AG04449 (cell line): ENCODE measurements at regions not wholly inside any gene's neighbourhood (a gene's known extent, or its start where the extent isn't known, plus 50 kb on each side); places are given as distances from the start of the nearest gene placed in this dataset.
A peak's percentile ranks its signal among the peaks of the same experiment; 100 is the strongest.

Experiments
- CTCF ChIA-PET: fragments of 350-600 bp; formaldehyde crosslinking; extraction: SDS; loops from one replicate; lab custom pipeline; 2021; ENCODE audit warnings: antibody characterized with exemption; lab: Yijun Ruan, JAX
- POLR2A ChIA-PET: fragments of 400-600, 350-600 bp; formaldehyde crosslinking; extraction: SDS; loops from one replicate; lab custom pipeline; 2020; ENCODE audit warnings: antibody characterized with exemption, inconsistent platforms; lab: Yijun Ruan, JAX
- DNase-seq: peaks from one replicate; pipeline ENCODE4 v3.0.0-alpha.2; 2010; ENCODE audit warnings: low read depth, low spot score
- H3K4me3 ChIP-seq: 2 replicates; pipeline ENCODE4 v1.5.1; 2011; ENCODE audit warnings: low read depth, mild to moderate bottlenecking, control low read depth, low read length
- TF ChIP-seq, protein P1 (sequence below): IDR thresholded peaks from one replicate; pipeline ENCODE4 v1.5.1; 2011; ENCODE audit warnings: mild to moderate bottlenecking, moderate library complexity, low read length, control low read depth, inconsistent platforms; ENCODE audit not compliant: insufficient read depth; ENCODE audit errors: missing control alignments

DNA sequence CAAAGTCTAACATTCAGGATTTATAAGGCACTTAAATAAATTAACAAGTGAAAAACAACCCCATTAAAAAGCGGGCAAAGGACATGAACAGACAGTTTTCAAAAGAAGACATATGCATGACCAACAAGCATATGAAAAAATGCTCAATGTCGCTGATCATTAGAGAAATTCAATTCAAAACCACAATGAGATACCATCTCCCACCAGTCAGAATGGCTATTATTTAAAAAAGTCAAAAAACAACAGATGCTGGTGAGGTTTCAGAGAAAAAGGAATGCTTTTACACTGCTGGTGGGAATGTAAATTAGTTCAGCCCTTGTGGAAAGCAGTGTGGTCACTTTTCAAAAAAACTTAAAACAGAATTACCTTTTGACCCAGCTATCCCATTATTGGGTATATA is 60.7 kb upstream of the BDKRB2 start:
- DNase-seq, result peak; percentile 24
- ChIA-PET POLR2A (interaction anchor here (0.6 kb wide), 1 partner anchor 116 kb away, joined by 3 read pairs; no protein-coding TSS in a partner anchor), CTCF (no interaction called here)
- H3K4me3 ChIP-seq, result no peak overlapping the region
- TF ChIP-seq, protein P1, sequence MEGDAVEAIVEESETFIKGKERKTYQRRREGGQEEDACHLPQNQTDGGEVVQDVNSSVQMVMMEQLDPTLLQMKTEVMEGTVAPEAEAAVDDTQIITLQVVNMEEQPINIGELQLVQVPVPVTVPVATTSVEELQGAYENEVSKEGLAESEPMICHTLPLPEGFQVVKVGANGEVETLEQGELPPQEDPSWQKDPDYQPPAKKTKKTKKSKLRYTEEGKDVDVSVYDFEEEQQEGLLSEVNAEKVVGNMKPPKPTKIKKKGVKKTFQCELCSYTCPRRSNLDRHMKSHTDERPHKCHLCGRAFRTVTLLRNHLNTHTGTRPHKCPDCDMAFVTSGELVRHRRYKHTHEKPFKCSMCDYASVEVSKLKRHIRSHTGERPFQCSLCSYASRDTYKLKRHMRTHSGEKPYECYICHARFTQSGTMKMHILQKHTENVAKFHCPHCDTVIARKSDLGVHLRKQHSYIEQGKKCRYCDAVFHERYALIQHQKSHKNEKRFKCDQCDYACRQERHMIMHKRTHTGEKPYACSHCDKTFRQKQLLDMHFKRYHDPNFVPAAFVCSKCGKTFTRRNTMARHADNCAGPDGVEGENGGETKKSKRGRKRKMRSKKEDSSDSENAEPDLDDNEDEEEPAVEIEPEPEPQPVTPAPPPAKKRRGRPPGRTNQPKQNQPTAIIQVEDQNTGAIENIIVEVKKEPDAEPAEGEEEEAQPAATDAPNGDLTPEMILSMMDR, result no peak

DNA sequence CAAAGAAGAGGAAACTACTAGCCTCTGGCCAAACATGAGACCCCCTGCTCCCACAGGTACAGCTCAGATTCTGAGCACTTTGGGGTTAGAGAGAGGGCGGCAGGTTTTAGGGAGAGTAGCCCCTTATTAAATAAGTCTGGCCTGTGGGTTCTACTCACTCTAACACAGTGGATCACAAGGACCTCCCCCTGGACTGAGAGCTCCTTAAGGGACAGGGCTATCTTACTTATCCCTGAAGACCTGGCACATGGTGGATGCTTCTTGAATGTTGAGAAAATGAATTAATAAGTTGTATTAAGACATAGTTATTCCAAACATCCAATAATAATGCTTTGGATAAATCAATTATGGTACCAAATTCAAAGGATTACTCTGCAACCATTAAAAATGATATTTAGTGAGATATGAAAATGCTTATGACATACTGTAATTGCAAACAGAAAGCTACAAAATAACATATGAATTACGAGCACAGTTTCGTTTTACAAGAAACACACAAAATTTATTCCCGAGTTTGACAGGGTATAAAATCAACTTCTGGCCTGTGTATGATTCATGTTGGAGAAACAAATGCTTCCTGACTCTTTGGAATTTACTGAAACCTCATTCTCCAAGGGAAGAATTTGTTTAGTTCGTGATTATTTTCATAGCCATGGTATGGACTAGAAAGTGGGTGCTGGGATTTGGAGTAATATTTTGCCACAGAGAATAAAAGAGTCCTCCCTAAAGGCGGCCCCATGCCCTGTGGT is 59.3 kb upstream of the BDKRB2 start:
- peak overlapping the region; percentile 7; the same call in 1 of the 2 replicates for H3K4me3 ChIP-seq
- ChIA-PET POLR2A (interaction anchor here (1.0 kb wide), 1 partner anchor 44 kb away, joined by 3 read pairs; no protein-coding TSS in a partner anchor), CTCF (interaction anchor here (0.7 to 5.0 kb wide), 3 partner anchors 9 to 130 kb away, joined by 3 to 27 read pairs (median 3); no protein-coding TSS in a partner anchor)
- DNase-seq, result peak; percentile 65
- TF ChIP-seq, protein P1, result no peak

DNA sequence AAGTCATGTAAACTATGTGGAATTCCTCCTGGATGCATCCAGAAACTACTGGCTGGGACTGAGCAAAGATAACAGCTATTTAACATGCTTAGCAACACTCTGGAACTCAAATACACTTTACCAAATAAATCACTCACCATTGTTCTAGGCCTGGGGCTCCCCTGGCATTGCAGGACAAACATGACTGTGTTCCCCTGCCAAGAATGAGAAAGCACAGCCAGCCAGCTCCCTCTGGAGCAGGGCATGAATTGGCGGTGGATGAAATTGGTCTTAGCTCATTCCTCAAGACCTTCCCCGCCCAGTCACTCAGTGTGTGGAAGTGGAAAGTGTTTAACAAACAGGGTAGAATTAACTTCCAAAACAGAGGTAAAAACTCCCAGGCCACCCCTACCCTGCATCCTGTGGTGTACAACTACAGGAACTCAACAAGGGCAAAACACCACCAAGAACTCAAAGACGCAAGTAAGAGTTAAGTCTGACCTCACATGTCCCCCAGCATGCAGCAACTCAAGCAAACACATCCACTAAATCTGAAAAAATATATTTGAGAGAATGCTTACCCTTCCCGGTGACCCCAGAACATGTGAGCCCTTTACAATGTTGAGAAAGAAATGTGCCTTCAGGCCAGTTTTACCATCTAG is 58.4 kb upstream of the BDKRB2 start:
- POLR2A ChIA-PET, result interaction anchor here (1.0 kb wide), 1 partner anchor 45 kb away, joined by 3 read pairs; no protein-coding TSS in a partner anchor
- peak; percentile 45 for DNase-seq
- no peak overlapping the region for H3K4me3 ChIP-seq
- TF ChIP-seq, protein P1, result peak; percentile 0
- CTCF ChIA-PET, result interaction anchor here (1.2 to 5.0 kb wide), 2 partner anchors 45 to 129 kb away, joined by 3 to 27 read pairs; no protein-coding TSS in a partner anchor

DNA sequence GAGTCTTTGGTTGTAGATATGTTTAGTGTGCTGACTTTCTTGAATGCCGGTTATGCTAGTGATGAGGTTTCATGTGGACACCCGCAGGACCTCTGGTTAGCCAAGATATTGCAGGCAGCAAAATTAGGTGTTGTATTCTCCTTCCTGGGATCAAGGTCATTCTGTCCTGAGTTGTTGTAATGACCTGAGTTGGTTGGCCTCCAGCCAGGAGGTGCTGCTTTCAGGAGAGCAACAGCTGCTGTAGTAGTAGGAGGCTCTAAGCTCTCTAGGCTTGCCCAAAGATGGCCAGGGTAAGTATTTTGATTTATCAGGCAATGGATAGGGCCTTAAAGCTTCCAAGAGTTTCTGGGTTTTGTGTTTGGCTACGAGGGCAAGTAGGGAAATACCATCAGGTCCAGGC is 56.0 kb upstream of the BDKRB2 start:
- no peak for DNase-seq
- no peak overlapping the region for H3K4me3 ChIP-seq
- POLR2A ChIA-PET, result no interaction called here
- TF ChIP-seq, protein P1, result no peak
- CTCF ChIA-PET, result interaction anchor here (1.6 to 5.0 kb wide), 2 partner anchors 48 to 127 kb away, joined by 3 to 27 read pairs; no protein-coding TSS in a partner anchor

DNA sequence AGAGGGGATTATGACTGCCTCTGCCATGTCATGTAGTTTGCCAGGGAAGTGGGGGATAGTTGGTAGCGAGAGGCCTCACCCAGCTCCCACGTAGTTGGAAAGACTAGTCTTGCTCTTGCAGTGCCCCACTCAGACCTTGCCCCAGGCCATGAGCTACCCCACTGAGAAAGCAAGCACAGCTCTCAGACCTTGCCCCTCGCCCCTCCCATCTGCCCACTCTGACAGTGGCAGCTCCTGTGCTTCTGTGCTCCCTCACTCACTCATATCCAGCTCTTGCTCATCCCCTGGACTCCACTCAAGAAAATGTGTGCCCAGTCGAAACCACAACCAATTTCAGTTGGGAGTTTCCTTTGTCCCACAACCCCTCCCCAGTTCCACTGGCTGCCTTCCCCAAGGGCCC is 55.5 kb upstream of the BDKRB2 start:
- POLR2A ChIA-PET, result no interaction called here
- no peak overlapping the region for H3K4me3 ChIP-seq
- CTCF ChIA-PET, result interaction anchor here (1.6 to 5.0 kb wide), 2 partner anchors 48 to 126 kb away, joined by 3 to 27 read pairs; no protein-coding TSS in a partner anchor
- DNase-seq, result no peak
- TF ChIP-seq, protein P1, result no peak

DNA sequence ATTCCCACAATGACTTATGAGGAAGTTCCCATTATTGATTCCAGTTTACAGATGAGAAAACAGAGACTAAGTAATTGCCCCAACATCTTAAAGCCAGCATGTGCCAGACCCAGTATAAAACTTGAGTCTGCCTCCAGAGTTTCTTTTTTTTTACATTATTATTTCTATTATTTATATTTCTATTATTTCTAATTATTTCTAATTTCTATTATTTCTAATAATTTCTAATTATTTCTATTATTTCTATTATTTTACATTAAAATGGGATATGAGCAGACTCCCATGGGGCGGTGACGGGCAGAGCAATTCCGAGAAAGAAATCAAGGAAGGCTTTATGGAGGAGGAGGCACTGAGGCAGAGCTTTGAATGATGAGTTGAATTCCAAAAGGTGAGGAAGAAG is 54.4 kb upstream of the BDKRB2 start:
- ChIA-PET CTCF (interaction anchor here (1.1 kb wide), 1 partner anchor 49 kb away, joined by 3 read pairs; no protein-coding TSS in a partner anchor), POLR2A (no interaction called here)
- H3K4me3 ChIP-seq, result no peak overlapping the region
- DNase-seq, result no peak
- TF ChIP-seq, protein P1, result no peak
